HEK293 (cell line): ENCODE measurements at regions not wholly inside any gene's neighbourhood (a gene's known extent, or its start where the extent isn't known, plus 50 kb on each side); places are given as distances from the start of the nearest gene placed in this dataset.

ENCODE experiments used
- CTCF ChIP-seq: fragments of 450-650 bp; formaldehyde crosslinking; IDR thresholded peaks from 2 replicates; pipeline ENCODE4 v1.5.1; 2016; ENCODE audit warnings: missing biosample characterization, missing genetic modification characterization
- KLF7 ChIP-seq: fragments of 450-650 bp; formaldehyde crosslinking; IDR thresholded peaks from 2 replicates; pipeline ENCODE4 v1.5.1; 2016; ENCODE audit warnings: missing biosample characterization, missing genetic modification characterization, borderline replicate concordance
- KLF9 ChIP-seq: fragments of 450-650 bp; formaldehyde crosslinking; IDR thresholded peaks from 2 replicates; pipeline ENCODE4 v1.5.1; 2016; ENCODE audit warnings: missing biosample characterization, missing genetic modification characterization, low read depth
- REST ChIP-seq: fragments of 450-650 bp; formaldehyde crosslinking; IDR thresholded peaks from 2 replicates; pipeline ENCODE4 v1.5.1; 2016; ENCODE audit warnings: missing biosample characterization, missing genetic modification characterization
- YY1 ChIP-seq: fragments of 450-650 bp; formaldehyde crosslinking; IDR thresholded peaks from 2 replicates; pipeline ENCODE4 v1.5.1; 2018; ENCODE audit warnings: missing biosample characterization, missing genetic modification characterization
- ZBTB11 ChIP-seq: fragments of 450-650 bp; formaldehyde crosslinking; conservative IDR thresholded peaks from 2 replicates; pipeline ENCODE4 v1.5.1; 2016; ENCODE audit warnings: low read depth, missing biosample characterization, missing genetic modification characterization
- ZBTB21 ChIP-seq: fragments of 450-650 bp; formaldehyde crosslinking; IDR thresholded peaks from 2 replicates; pipeline ENCODE4 v1.5.1; 2017; ENCODE audit warnings: missing biosample characterization, missing genetic modification characterization
- ZBTB8A ChIP-seq: fragments of 450-650 bp; formaldehyde crosslinking; IDR thresholded peaks from 2 replicates; pipeline ENCODE4 v1.5.1; 2016; ENCODE audit warnings: missing biosample characterization, missing genetic modification characterization
- ZNF274 ChIP-seq, 2 experiments: fragments of 200-500 bp in 1 of 2; fragments of 450-650 bp in 1 of 2; sonication (Bioruptor generic) in 1 of 2; formaldehyde crosslinking in 1 of 2; IDR thresholded peaks; 2 replicates each; pipeline versions ENCODE4 v1.5.1 to v1.6.1; 2014 to 2016; ENCODE audit warnings: borderline replicate concordance in 1 of 2, inconsistent platforms in 1 of 2, low read length in 1 of 2, missing biosample characterization in 1 of 2, missing genetic modification characterization in 1 of 2
- ZNF521 ChIP-seq: fragments of 450-650 bp; formaldehyde crosslinking; IDR thresholded peaks from 2 replicates; pipeline ENCODE4 v1.5.1; 2017; ENCODE audit warnings: missing biosample characterization, mild to moderate bottlenecking, missing genetic modification characterization
- ZNF555 ChIP-seq: fragments of 450-650 bp; formaldehyde crosslinking; conservative IDR thresholded peaks from 2 replicates; pipeline ENCODE4 v1.5.1; 2017; ENCODE audit warnings: missing biosample characterization, mild to moderate bottlenecking, missing genetic modification characterization, inconsistent platforms

- TF ChIP-seq YY1 (no peak), CTCF (tag by site-specific recombination) (no peak), ZNF274 (IDR thresholded peaks at IDR 0.05; ENCODE audit: low read length) (no peak), ZNF274 (tag by site-specific recombination; IDR thresholded peaks at IDR 0.05; ENCODE audit: borderline replicate concordance) (no peak), ZBTB11 (no peak), ZBTB8A (tag by site-specific recombination) (no peak), REST (tag by site-specific recombination) (no peak), ZBTB21 (tag by site-specific recombination) (no peak), ZNF521 (tag by site-specific recombination) (no peak), KLF7 (tag by site-specific recombination) (no peak), ZNF555 (tag by site-specific recombination) (no peak), KLF9 (no peak)
Measured at GRCh38 chr2:215644233-215644897, 208.5 kb upstream of the FN1 start.
